ENCODE measurements at regions not wholly inside any gene's neighbourhood (a gene's known extent, or its start where the extent isn't known, plus 50 kb on each side); places are given as distances from the start of the nearest gene placed in this dataset.

DNA sequence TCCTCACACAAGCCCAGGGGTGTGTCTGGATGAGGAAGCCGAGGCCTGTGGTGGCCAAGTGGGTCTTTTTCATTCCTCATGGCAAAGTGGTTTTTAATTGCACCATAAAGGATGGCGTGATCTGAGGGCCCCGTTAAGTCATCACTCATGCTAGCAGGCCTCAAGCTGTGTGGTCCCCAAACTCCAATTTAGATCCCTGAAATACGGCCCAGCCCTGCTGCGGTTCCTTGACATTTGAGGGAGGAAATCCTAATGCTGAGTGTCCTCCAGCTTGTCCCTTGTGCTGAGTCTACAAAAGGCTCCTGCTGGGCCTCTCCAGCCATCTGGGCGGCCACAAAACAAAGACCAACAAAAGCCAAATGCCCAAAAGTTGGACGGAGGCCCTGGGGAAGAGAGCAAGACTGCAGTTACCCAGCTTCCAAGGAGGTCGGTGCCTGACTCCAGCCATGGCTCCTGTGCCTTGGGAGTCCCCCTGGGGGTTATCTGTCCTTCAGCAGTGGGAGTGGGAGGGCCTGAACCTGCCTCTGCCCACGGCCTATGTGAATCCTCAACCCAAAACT, 162.3 kb upstream of the PDE10A start:
- Mint-ChIP-seq H3K9me3 (ENCODE audit: unreplicated experiment) (peaks cover 4% of the 10 kb centered on the region), H3K27me3 (ENCODE audit: unreplicated experiment) (peaks cover 6% of the 10 kb centered on the region), H3K27ac (ENCODE audit: unreplicated experiment) (no peak overlapping the region), H3K4me3 (ENCODE audit: unreplicated experiment) (no peak overlapping the region), H3K36me3 (ENCODE audit: unreplicated experiment) (no peaks in the 10 kb centered on the region), H3K4me1 (ENCODE audit: low read depth, unreplicated experiment) (peaks cover 2% of the 10 kb centered on the region)
- no peak for DNase-seq
- TF ChIP-seq, protein P1, sequence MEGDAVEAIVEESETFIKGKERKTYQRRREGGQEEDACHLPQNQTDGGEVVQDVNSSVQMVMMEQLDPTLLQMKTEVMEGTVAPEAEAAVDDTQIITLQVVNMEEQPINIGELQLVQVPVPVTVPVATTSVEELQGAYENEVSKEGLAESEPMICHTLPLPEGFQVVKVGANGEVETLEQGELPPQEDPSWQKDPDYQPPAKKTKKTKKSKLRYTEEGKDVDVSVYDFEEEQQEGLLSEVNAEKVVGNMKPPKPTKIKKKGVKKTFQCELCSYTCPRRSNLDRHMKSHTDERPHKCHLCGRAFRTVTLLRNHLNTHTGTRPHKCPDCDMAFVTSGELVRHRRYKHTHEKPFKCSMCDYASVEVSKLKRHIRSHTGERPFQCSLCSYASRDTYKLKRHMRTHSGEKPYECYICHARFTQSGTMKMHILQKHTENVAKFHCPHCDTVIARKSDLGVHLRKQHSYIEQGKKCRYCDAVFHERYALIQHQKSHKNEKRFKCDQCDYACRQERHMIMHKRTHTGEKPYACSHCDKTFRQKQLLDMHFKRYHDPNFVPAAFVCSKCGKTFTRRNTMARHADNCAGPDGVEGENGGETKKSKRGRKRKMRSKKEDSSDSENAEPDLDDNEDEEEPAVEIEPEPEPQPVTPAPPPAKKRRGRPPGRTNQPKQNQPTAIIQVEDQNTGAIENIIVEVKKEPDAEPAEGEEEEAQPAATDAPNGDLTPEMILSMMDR (IDR thresholded peaks at IDR 0.05; ENCODE audit: partially characterized antibody, unreplicated experiment), result no peak

DNA sequence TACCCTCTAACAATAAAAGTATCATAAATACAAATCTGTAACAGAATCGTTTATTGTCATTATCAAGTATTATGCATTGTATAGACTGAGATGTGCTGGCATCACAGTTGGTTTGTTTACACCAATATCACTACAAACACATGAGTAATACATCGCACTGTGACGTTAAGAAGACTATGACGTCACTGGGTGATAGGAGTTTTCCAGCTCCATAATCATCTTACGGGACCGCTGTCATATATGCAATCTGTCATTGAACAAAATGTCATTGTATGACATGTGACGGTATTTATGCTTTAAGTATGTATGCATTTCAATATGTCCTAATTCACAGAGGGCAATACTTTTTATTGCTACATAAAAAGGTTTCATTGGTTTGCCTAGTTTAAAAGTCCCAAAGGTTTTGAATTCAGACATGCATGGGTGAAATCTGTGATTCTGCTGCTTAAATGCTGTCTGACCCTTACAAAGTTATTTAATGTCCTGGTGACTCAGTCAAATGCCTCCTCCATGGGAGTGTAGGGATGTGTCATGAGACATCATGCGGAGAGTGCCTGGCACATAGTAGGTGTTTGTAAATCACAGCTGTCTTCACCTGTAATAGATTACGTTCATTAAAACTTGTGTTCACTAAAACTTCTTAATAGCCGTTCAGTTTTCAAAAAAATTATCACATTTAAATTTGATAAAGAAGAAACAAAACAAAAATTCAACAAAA, 160.7 kb upstream of the PDE10A start:
- DNase-seq, result no peak
- Mint-ChIP-seq H3K27ac (ENCODE audit: unreplicated experiment) (no peak overlapping the region), H3K27me3 (ENCODE audit: unreplicated experiment) (peaks cover 5% of the 10 kb centered on the region), H3K4me1 (ENCODE audit: low read depth, unreplicated experiment) (peaks cover 4% of the 10 kb centered on the region), H3K9me3 (ENCODE audit: unreplicated experiment) (peaks cover 4% of the 10 kb centered on the region), H3K36me3 (ENCODE audit: unreplicated experiment) (peaks cover 4% of the 10 kb centered on the region), H3K4me3 (ENCODE audit: unreplicated experiment) (no peak overlapping the region)
- TF ChIP-seq, protein P1 (IDR thresholded peaks at IDR 0.05; ENCODE audit: partially characterized antibody, unreplicated experiment), result no peak

DNA sequence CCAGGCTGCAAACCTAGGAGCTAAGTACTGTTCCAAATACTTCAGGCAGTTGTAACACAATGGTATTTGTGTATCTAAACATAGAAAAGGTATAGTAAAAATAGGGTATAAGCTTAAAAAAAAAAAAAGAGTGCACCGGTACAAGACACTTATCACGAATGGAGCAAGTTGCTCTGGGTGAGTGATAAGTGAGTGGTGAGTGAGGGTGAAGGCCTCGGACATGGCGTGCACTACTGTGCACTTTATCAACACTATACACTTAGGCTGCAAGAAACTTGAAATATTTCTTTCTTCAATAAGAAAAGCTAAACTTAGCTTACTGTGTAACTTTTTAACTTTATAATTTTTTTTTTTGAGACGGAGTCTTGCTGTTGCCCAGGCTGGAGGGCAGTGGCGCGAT, 159.5 kb upstream of the PDE10A start:
- Mint-ChIP-seq H3K27me3 (ENCODE audit: unreplicated experiment) (peaks cover 3% of the 10 kb centered on the region), H3K36me3 (ENCODE audit: unreplicated experiment) (peaks cover 4% of the 10 kb centered on the region), H3K4me1 (ENCODE audit: low read depth, unreplicated experiment) (peaks cover 4% of the 10 kb centered on the region), H3K9me3 (ENCODE audit: unreplicated experiment) (peaks cover 4% of the 10 kb centered on the region), H3K4me3 (ENCODE audit: unreplicated experiment) (no peak overlapping the region), H3K27ac (ENCODE audit: unreplicated experiment) (no peak overlapping the region)
- TF ChIP-seq, protein P1 (IDR thresholded peaks at IDR 0.05; ENCODE audit: partially characterized antibody, unreplicated experiment), result no peak
- no peak for DNase-seq

DNA sequence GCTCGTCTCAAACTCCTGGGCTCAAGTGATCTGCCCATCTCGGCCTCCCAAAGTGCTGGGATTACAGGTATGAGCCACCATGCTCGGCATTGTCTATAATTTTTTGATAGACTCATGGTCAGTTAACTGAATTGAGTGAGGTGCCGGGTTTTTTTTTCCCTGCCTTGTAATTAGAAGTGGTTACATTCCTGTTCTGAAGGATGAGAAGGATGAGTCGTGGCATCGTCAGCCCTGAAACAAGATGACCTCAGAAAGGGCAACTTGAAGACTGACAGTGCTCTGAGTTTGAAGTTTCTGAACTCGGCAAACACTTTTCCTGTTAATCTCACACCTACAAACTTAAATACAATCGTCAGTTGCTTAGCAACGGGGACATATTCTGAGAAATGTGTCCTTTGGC, 158.7 kb upstream of the PDE10A start:
- Mint-ChIP-seq H3K36me3 (ENCODE audit: unreplicated experiment) (peaks cover 4% of the 10 kb centered on the region), H3K4me3 (ENCODE audit: unreplicated experiment) (no peak overlapping the region), H3K4me1 (ENCODE audit: low read depth, unreplicated experiment) (peaks cover 6% of the 10 kb centered on the region), H3K27me3 (ENCODE audit: unreplicated experiment) (peaks cover 3% of the 10 kb centered on the region), H3K9me3 (ENCODE audit: unreplicated experiment) (peaks cover 4% of the 10 kb centered on the region), H3K27ac (ENCODE audit: unreplicated experiment) (no peak overlapping the region)
- TF ChIP-seq, protein P1 (IDR thresholded peaks at IDR 0.05; ENCODE audit: partially characterized antibody, unreplicated experiment), result no peak
- DNase-seq, result no peak

DNA sequence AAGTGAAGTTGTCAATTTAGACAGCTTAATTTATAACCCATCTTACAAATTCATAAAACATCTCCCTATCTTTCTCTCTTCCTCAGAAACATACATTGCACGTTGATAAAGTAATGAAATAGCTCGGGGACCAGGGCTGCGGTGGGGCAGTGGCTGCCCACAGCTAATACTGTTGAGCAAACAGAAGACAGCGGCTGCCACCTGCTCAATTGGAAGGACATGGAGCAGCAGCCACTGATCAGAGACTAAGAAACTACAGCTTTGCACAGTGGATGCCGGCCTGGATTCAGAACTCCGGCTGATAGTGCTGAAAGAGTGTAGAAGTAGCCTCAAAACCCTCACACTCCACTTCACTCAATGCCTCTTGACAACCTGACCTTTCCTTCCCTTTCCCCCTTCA, 157.9 kb upstream of the PDE10A start:
- Mint-ChIP-seq H3K27ac (ENCODE audit: unreplicated experiment) (no peak overlapping the region), H3K4me1 (ENCODE audit: low read depth, unreplicated experiment) (peaks cover 8% of the 10 kb centered on the region), H3K36me3 (ENCODE audit: unreplicated experiment) (peaks cover 4% of the 10 kb centered on the region), H3K27me3 (ENCODE audit: unreplicated experiment) (no peaks in the 10 kb centered on the region), H3K4me3 (ENCODE audit: unreplicated experiment) (no peak overlapping the region), H3K9me3 (ENCODE audit: unreplicated experiment) (no peaks in the 10 kb centered on the region)
- no peak for DNase-seq
- TF ChIP-seq, protein P1 (IDR thresholded peaks at IDR 0.05; ENCODE audit: partially characterized antibody, unreplicated experiment), result no peak
